ENCODE measurements at regions not wholly inside any gene's neighbourhood (a gene's known extent, or its start where the extent isn't known, plus 50 kb on each side); places are given as distances from the start of the nearest gene placed in this dataset.

- DNase-seq (ENCODE audit: low read depth), result no peak
- no peak overlapping the region for H3K4me3 ChIP-seq (ENCODE audit: control insufficient read depth, low read depth, low read length)
- TF ChIP-seq CTCF (conservative IDR thresholded peaks at IDR 0.05; ENCODE audit: control insufficient read depth, insufficient read depth, low read depth, low read length), result no peak
Measured at GRCh38 chr3:6510713-6511112, 350.2 kb upstream of the GRM7 start.

- no peak overlapping the region for H3K4me3 ChIP-seq (ENCODE audit: control insufficient read depth, low read depth, low read length)
- TF ChIP-seq CTCF (conservative IDR thresholded peaks at IDR 0.05; ENCODE audit: control insufficient read depth, insufficient read depth, low read depth, low read length), result no peak
- DNase-seq (ENCODE audit: low read depth), result no peak
Measured at GRCh38 chr3:6512172-6512800, 348.6 kb upstream of the GRM7 start.

GRCh38 chr3:6516143-6516542 is 344.8 kb upstream of the GRM7 start:
- no peak for TF ChIP-seq CTCF (conservative IDR thresholded peaks at IDR 0.05; ENCODE audit: control insufficient read depth, insufficient read depth, low read depth, low read length)
- H3K4me3 ChIP-seq (ENCODE audit: control insufficient read depth, low read depth, low read length), result no peak overlapping the region
- no peak for DNase-seq (ENCODE audit: low read depth)

GRCh38 chr3:6516694-6517093 is 344.2 kb upstream of the GRM7 start:
- no peak overlapping the region for H3K4me3 ChIP-seq (ENCODE audit: control insufficient read depth, low read depth, low read length)
- no peak for DNase-seq (ENCODE audit: low read depth)
- TF ChIP-seq CTCF (conservative IDR thresholded peaks at IDR 0.05; ENCODE audit: control insufficient read depth, insufficient read depth, low read depth, low read length), result no peak

GRCh38 chr3:6518709-6519345 is 342.1 kb upstream of the GRM7 start:
- H3K4me3 ChIP-seq (ENCODE audit: control insufficient read depth, low read depth, low read length), result no peak overlapping the region
- no peak for TF ChIP-seq CTCF (conservative IDR thresholded peaks at IDR 0.05; ENCODE audit: control insufficient read depth, insufficient read depth, low read depth, low read length)
- no peak for DNase-seq (ENCODE audit: low read depth)

- DNase-seq (ENCODE audit: low read depth), result no peak
- no peak overlapping the region for H3K4me3 ChIP-seq (ENCODE audit: control insufficient read depth, low read depth, low read length)
- no peak for TF ChIP-seq CTCF (conservative IDR thresholded peaks at IDR 0.05; ENCODE audit: control insufficient read depth, insufficient read depth, low read depth, low read length)
Measured at GRCh38 chr3:6521369-6522113, 339.4 kb upstream of the GRM7 start.
